ENCODE measurements at regions not wholly inside any gene's neighbourhood (a gene's known extent, or its start where the extent isn't known, plus 50 kb on each side); places are given as distances from the start of the nearest gene placed in this dataset.

GRCh38 chr13:60788156-60788829 lies 391.3 kb downstream of the TDRD3 start:
- no peaks in the 10 kb centered on the region for H3K9me3 ChIP-seq
- peak; percentile 26 for DNase-seq
- H3K27me3 ChIP-seq = no peaks in the 10 kb centered on the region
- no peaks in the 10 kb centered on the region for H3K36me3 ChIP-seq (ENCODE audit: low read depth, missing control alignments)
- H3K27ac ChIP-seq = no peak overlapping the region
- intact Hi-C loops (cut with DNase I; ENCODE audit: low total_unique reads) = no loop called here
- no peaks in the 10 kb centered on the region for H3K4me1 ChIP-seq
- no peak overlapping the region for H3K4me3 ChIP-seq
- TF ChIP-seq CTCF (IDR thresholded peaks at IDR 0.05) (no peak), POLR2A (IDR thresholded peaks at IDR 0.05) (no peak)
- 54 to 60% methylated on average over 3 of the region's 3 CpGs for WGBS, 2 donors

GRCh38 chr13:60787083-60787482 lies 390.1 kb downstream of the TDRD3 start:
- H3K27me3 ChIP-seq = no peaks in the 10 kb centered on the region
- intact Hi-C loops (cut with DNase I; ENCODE audit: low total_unique reads) = no loop called here
- no peak for TF ChIP-seq POLR2A (IDR thresholded peaks at IDR 0.05)
- no peak for TF ChIP-seq CTCF (IDR thresholded peaks at IDR 0.05)
- no peaks in the 10 kb centered on the region for H3K9me3 ChIP-seq
- H3K4me3 ChIP-seq = no peak overlapping the region
- DNase-seq = no peak
- no peak overlapping the region for H3K27ac ChIP-seq
- H3K4me1 ChIP-seq = no peaks in the 10 kb centered on the region
- H3K36me3 ChIP-seq (ENCODE audit: low read depth, missing control alignments) = no peaks in the 10 kb centered on the region

GRCh38 chr13:60772726-60773125 lies 375.7 kb downstream of the TDRD3 start:
- DNase-seq = no peak
- TF ChIP-seq POLR2A (IDR thresholded peaks at IDR 0.05) (no peak), CTCF (IDR thresholded peaks at IDR 0.05) (no peak)
- Histone ChIP-seq H3K9me3 (no peaks in the 10 kb centered on the region), H3K4me1 (no peaks in the 10 kb centered on the region), H3K4me3 (no peak overlapping the region), H3K27ac (no peak overlapping the region), H3K36me3 (ENCODE audit: low read depth, missing control alignments) (no peaks in the 10 kb centered on the region), H3K27me3 (no peaks in the 10 kb centered on the region)
- intact Hi-C loops (cut with DNase I; ENCODE audit: low total_unique reads) = no loop called here

- DNase-seq = no peak
These were observed 368.8 kb downstream of the TDRD3 start for GRCh38 chr13:60765700-60766411.

More at GRCh38 chr13:60765700-60766411, 368.8 kb downstream of the TDRD3 start:
- TF ChIP-seq CTCF (IDR thresholded peaks at IDR 0.05) = no peak
- no peak for TF ChIP-seq POLR2A (IDR thresholded peaks at IDR 0.05)
- no peak overlapping the region for H3K4me3 ChIP-seq
- no peaks in the 10 kb centered on the region for H3K4me1 ChIP-seq
- 66 to 69% methylated on average over 5 of the region's 5 CpGs for WGBS, 2 donors
- H3K9me3 ChIP-seq = no peaks in the 10 kb centered on the region
- intact Hi-C loops (cut with DNase I; ENCODE audit: low total_unique reads) = no loop called here
- H3K27ac ChIP-seq = no peak overlapping the region
- no peaks in the 10 kb centered on the region for H3K27me3 ChIP-seq
- H3K36me3 ChIP-seq (ENCODE audit: low read depth, missing control alignments) = no peaks in the 10 kb centered on the region
